HepG2 (cell line): ENCODE measurements at regions not wholly inside any gene's neighbourhood (a gene's known extent, or its start where the extent isn't known, plus 50 kb on each side); places are given as distances from the start of the nearest gene placed in this dataset.

Experiments used
- ATF1 ChIP-seq: IDR thresholded peaks from 2 replicates; pipeline ENCODE4 v1.6.1; 2016; ENCODE audit warnings: mild to moderate bottlenecking, control low read depth
- GLI4 ChIP-seq: sonication (generic); formaldehyde crosslinking; IDR thresholded peaks from 2 replicates; pipeline ENCODE4 v1.5.1; 2020; ENCODE audit warnings: missing genetic modification reagents, mild to moderate bottlenecking, moderate library complexity, borderline replicate concordance
- MZF1 ChIP-seq: sonication (generic); formaldehyde crosslinking; IDR thresholded peaks from 2 replicates; pipeline ENCODE4 v1.8.1; 2023; ENCODE audit warnings: mild to moderate bottlenecking, missing genetic modification reagents, borderline replicate concordance
- POLR2A ChIP-seq, 2 experiments: IDR thresholded peaks; 2 replicates each; pipeline ENCODE4 v1.6.1; 2011; ENCODE audit warnings: low read depth in 2 of 2, low read length in 2 of 2, mild to moderate bottlenecking in 1 of 2, moderate library complexity in 1 of 2; ENCODE audit not compliant: insufficient read depth in 1 of 2
- ZBTB33 ChIP-seq: sonication (generic); formaldehyde crosslinking; IDR thresholded peaks from 2 replicates; pipeline ENCODE4 v1.4.0; 2020; ENCODE audit warnings: missing genetic modification reagents
- ZNF24 ChIP-seq: fragments of 450-650 bp; IDR thresholded peaks from 2 replicates; pipeline ENCODE4 v1.6.1; 2017; ENCODE audit warnings: antibody characterized with exemption, mild to moderate bottlenecking
- ZNF580 ChIP-seq: IDR thresholded peaks from 2 replicates; pipeline ENCODE4 v1.6.1; 2016; ENCODE audit warnings: low read depth, borderline replicate concordance
- ZNF687 ChIP-seq: sonication (generic); formaldehyde crosslinking; IDR thresholded peaks from 2 replicates; pipeline ENCODE4 v1.5.1; 2020; ENCODE audit warnings: mild to moderate bottlenecking, missing genetic modification reagents, moderate library complexity

GRCh38 chr5:3218916-3219650 lies 376.5 kb upstream of the IRX1 start:
- TF ChIP-seq ZBTB33: no peak
- TF ChIP-seq GLI4 (CRISPR knock-in tag): no peak
- no peak for TF ChIP-seq POLR2A (IDR thresholded peaks at IDR 0.05; ENCODE audit: insufficient read depth in 1 of 2, low read depth in 2 of 2, low read length in 2 of 2)
- no peak for TF ChIP-seq ZNF687 (CRISPR knock-in tag)
- no peak for TF ChIP-seq ATF1 (CRISPR knock-in tag)
- no peak for TF ChIP-seq MZF1 (CRISPR knock-in tag)
- no peak for TF ChIP-seq ZNF580 (CRISPR knock-in tag)
- TF ChIP-seq ZNF24: no peak
